Left cardiac atrium (tissue), 4 donors: ENCODE measurements at regions not wholly inside any gene's neighbourhood (a gene's known extent, or its start where the extent isn't known, plus 50 kb on each side); places are given as distances from the start of the nearest gene placed in this dataset.

Experiments
- ATAC-seq, 2 donors: fragments of 200-7000 bp; cut with Tn5 transposase; one replicate each; pipeline ENCODE4 v1.9.1; 2020; ENCODE audit warnings: mild to moderate bottlenecking in 2 of 2, moderate library complexity in 2 of 2
- DNase-seq: peaks from one replicate; pipeline ENCODE4 v3.0.0-alpha.2; 2020
- intact Hi-C, 2 donors: fragments of 100-400 bp; cut with DNase I; formaldehyde crosslinking; loops; one replicate each; pipeline versions ENCODE4 v1.14.1 to v1.15.1; 2022 to 2023
- donor health status: DM: no; HTN: yes; CAD: no.
- donor health status: DM: no; HTN: yes; CAD: no; lungs with severe emphysema.
- donor health status: DM: yes; HTN: yes; CAD: no.
- donor health status: Dilated cardiomyopathy.

DNA sequence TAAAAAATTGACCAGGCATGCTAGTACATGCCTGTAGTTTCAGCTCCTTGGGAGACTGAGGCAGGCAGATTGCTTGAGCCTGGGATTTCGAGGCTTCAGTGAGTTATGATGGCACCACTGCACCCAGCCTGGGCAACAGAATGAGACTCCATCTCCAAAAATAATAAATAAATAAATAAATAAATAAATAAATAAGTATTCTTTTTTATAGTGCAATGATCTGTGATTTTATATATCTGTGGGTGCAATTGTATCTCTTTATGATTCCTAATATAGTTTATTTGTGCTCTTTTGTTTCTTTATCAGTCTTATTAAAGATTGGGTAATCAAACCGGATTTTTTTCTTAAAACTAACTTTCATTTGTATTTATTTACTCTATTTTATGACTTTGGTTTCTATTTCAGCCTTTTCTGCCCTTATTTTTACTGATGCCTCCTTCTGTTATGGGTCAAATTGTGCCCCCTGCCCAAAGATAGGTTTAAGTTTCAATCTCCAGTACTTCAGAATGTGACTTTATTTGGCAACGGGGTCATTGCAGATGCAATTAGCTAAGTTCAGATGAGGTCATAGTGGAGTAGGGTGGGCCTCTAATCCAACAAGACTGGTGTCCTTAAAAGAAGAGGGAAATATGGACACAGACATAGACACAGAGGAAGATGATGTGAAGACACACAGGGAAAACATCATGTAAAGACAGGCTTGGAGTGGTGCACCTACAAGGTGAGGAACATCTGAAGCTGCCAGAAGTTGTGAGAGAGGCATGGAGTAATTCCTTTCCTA is 74.9 kb upstream of the CDC42BPA start:
- intact Hi-C loops = no loop called here
- no peak for ATAC-seq

GRCh38 chr1:227391879-227392278 is 73.6 kb upstream of the CDC42BPA start:
- DNase-seq = no peak
- ATAC-seq = no peak
- intact Hi-C loops = no loop called here

More for the DNA sequence above, 74.9 kb upstream of the CDC42BPA start:
- no peak for DNase-seq

DNA sequence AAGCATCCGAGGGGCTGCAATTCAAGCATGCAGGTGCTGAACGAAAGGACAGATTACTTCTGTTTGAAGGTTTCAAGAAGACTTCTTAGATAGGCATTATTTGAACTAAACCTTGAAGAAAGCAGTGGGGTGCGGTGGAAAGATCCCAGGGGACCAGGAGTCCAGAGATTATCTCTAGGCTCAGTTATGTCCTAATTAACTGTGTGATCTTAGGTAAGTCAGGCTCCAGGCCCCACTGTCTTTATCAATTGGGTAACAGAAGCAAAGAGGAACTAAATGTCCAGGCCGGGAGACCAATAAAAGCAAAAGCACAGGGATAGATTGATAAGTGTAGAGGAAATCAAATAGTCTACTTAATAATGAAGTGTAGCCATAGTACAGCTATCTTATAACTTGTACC is 72.9 kb upstream of the CDC42BPA start:
- ATAC-seq (no peak), DNase-seq (no peak)
- intact Hi-C loops = no loop called here

DNA sequence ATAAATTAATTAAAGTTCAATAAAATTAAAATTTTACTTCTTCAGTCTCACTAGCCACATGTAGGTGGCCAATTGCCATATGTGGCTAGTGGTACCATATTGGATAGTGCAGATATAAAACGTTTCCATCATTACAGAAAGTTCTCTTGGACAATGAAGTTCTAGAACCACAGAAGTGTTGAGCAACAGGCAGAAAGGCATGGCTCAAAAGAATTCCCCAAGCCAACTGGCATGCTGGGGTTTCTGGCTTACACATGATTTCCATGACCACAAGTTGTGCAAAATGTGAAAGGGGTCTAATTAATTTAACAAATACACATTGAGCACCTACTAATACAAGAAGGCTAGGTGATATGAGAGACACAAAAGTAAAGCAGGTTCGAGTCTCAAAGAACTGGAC is 72.2 kb upstream of the CDC42BPA start:
- no peak for ATAC-seq
- intact Hi-C loops = no loop called here
- DNase-seq = no peak

DNA sequence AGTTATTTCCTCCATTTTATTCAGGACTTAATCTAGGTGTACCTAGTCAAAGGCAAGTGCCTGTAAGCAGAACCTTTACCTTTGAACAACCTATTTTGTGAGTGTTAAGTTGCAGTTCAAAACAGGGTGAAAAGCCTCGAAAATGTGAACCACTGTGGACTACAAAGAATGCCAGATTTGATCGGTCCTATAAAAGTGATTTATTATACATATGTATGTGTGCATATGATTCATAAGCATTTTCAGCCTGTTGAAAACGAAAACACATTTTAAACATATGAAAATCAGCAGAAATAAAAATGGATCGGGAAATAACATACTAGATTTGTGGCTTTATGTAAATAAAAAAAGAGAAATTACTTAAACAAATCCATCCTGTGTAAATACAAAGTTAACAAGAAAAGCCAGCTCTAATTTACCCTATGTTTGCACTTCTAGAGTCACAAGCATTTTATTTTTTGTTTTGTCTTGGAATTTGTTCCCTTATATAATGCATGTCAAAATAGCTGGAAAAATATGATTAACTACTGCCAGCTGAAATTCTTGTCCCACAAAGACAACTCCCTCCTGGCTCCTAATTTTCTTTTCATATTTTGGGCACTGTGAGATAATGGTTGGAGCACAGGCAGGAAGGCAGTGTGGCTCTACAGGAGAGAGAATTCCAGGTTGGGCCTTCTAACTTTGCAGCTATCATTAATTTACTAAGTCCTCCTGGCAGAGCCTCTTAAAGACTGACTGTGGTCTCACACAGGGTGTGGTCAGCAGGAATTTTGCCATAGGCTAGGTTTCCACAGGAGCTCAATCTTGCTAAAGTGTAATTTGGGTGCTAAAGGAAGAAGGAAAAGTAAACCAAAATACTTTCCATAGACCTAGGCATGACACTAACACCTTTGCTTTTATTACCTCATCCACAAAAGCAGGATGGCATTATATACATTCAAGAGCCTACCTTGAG is 70.2 kb upstream of the CDC42BPA start:
- DNase-seq (no peak), ATAC-seq (no peak)
- intact Hi-C loops = no loop called here

DNA sequence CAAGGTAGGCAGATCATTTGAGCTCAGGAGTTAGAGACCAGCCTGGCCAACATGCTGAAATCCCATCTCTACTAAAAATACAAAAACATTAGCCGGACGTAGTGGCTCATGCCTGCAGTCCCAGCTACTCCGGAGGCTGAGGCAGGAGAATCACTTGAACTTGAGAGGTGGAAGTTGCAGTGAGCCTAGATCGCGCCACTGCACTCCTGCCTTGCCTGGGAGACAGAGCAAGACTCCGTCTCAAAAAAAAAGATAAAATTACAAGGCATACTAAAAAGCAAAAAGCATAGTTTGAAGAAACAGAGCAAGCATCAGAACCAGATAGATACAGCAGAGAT is 61.2 kb upstream of the CDC42BPA start:
- ATAC-seq (no peak), DNase-seq (no peak)
- intact Hi-C loops = no loop called here

DNA sequence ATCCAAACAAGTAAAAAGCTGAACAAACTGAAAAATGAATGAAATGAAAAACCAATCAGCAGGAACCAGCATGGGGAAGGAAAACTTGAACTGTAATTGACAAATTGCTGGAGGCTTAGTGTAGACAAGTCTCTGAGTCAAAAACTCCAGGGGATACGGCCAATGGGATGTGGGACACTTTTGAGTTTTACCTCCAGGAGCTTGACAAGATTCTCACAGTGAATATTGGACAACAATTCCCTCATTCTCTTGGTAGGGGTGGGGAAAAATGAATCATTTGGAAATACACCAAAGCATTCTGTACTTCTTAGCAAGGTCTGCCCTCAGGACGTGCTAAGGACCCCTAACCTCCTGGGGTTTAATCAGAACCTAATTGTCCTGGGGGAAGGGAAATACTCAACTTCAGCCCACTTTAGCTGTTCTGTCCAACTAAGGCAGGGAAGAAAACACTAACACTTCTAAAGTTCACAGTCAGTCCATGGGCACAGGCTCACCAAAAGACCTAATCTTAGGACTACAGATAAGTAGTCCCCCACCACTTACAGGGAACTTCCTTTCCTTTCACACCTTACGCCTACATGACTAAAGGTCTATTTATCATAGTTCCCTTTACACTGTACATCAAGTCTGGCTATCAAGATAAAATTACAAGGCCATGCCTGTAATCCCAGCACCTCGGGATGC is 60.7 kb upstream of the CDC42BPA start:
- DNase-seq (no peak), ATAC-seq (no peak)
- intact Hi-C loops = no loop called here

DNA sequence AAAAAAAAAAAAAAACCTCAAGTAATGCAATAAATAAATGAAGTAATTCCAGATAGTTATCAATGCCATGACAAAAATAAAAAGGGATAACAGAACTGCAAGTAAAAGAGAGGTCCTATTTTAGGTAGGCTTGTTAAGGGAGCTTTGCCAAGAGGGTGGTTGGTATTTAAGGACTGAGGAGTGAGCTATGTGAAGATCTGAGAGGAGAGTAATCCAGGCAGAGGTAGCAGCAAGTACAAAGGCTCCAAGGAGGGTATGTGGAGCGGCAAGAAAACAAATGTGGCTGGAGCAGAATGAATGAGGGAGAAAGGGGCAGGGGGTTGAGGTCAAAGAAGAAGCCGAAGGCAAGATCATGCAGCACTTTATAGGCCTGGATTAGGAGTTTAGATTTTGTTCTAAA is 59.9 kb upstream of the CDC42BPA start:
- intact Hi-C loops = no loop called here
- ATAC-seq (no peak), DNase-seq (no peak)

DNA sequence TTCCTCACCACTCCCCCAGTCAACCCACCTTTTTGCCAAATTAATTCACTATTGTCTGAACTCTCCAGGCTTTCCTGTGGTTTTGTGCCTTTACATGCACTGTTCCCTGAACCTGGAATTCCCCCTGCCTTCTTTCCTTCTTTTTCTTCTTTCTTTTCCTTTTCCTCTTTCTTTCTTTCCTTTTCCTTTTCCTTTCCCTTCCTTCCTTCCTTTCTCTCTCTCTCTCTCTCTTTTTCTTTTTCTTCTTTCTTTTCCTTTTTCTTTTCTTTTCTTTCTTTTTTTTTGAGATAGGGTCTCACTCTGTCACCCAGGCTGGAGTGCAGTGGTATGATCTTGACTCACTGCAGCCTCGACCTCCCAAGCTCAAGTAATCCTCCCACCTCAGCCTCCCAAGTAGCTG is 56.6 kb upstream of the CDC42BPA start:
- intact Hi-C loops = no loop called here
- no peak for DNase-seq
- no peak for ATAC-seq

GRCh38 chr1:227372726-227373130 is 54.4 kb upstream of the CDC42BPA start:
- ATAC-seq (no peak), DNase-seq (peak; percentile 35)
- intact Hi-C loops = no loop called here

DNA sequence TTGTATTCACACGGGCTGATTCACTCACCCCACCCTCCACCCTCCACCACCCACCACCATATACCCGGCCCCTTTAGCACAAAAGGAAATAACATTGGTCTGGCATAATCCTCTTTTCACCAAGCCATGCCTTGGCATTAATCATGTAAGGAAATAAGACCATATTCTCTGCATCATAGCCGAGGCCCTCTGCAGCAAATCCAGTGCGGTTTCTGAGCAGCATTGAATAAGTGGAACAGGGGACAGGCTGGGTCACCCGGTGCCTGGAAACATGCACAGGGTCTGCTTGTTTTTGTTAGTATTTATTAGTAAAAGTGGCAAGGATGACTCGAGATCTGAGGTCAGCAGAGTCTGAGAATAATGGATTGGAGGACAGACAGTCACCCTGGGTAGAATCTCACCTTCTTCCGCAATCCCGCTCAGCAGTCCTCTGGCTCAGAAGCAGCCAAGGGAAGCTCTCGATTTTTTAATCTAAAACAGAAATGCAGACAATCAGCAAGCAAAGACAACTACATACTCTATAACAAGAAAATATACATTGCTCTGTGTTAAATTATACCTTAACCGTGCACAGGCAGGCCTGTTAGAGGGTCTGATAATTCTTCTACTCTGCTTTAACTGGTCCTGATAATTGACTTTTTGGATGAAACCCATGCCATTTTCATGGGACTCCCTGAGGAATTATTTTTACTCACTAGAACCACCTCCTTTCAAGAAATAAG is 52.4 kb upstream of the CDC42BPA start:
- ATAC-seq (no peak), DNase-seq (no peak)
- intact Hi-C loops = no loop called here

- intact Hi-C loops = loop anchor here in 1 of 2 donors (10.0 kb wide), 1 partner anchor 56 kb away; no protein-coding TSS in a partner anchor
- DNase-seq = no peak
- ATAC-seq = no peak
Measured at GRCh38 chr1:227369102-227369760, 50.9 kb upstream of the CDC42BPA start.
